Tibial artery (tissue), 4 donors: ENCODE measurements at regions not wholly inside any gene's neighbourhood (a gene's known extent, or its start where the extent isn't known, plus 50 kb on each side); places are given as distances from the start of the nearest gene placed in this dataset.

Experiments used
- DNase-seq, 2 donors: peaks; one replicate each; pipeline ENCODE4 v3.0.0-alpha.2; 2019
- H3K27ac ChIP-seq, 2 donors: fragments of 200-600 bp; sonication (generic) in 1 of 2; 1 replicate in 1 of 2; 2 replicates in 1 of 2; pipeline ENCODE4 v1.5.1; 2018 to 2019; ENCODE audit warnings: mild to moderate bottlenecking in 1 of 2
- H3K27me3 ChIP-seq, 2 donors: fragments of 200-600 bp; sonication (generic) in 1 of 2; one replicate each; pipeline versions ENCODE4 v1.5.1 to v1.6.0; 2016 to 2019
- H3K36me3 ChIP-seq, 3 donors: fragments of 200-600 bp; sonication (generic) in 2 of 3; one replicate each; pipeline ENCODE4 v1.5.1; 2016 to 2019; ENCODE audit warnings: mild to moderate bottlenecking in 2 of 3
- H3K4me1 ChIP-seq, 4 donors: fragments of 200-600 bp; sonication (generic) in 2 of 4; 1 replicate in 3 of 4; 2 replicates in 1 of 4; pipeline ENCODE4 v1.5.1; 2016 to 2019
- H3K4me3 ChIP-seq, 2 donors: fragments of 200-600 bp; sonication (generic) in 1 of 2; 1 replicate in 1 of 2; 2 replicates in 1 of 2; pipeline ENCODE4 v1.5.1; 2018 to 2019; ENCODE audit warnings: mild to moderate bottlenecking in 2 of 2
- H3K9me3 ChIP-seq, 3 donors: fragments of 200-600 bp; sonication (generic) in 1 of 3; one replicate each; pipeline ENCODE4 v1.5.1; 2016 to 2019
- intact Hi-C: fragments of 100-400 bp; cut with DNase I; formaldehyde crosslinking; loops from one replicate; pipeline ENCODE4 v1.15.0; 2023; ENCODE audit warnings: low total_unique reads
- TF ChIP-seq, protein P1 (sequence below), 2 experiments: fragments of 200-600 bp in 1 of 2; fragments of 450-650 bp in 1 of 2; IDR thresholded peaks; one replicate each; pipeline ENCODE4 v1.5.1; 2017 to 2019; ENCODE audit warnings: antibody characterized with exemption in 2 of 2, mild to moderate bottlenecking in 1 of 2, moderate library complexity in 1 of 2

- H3K4me1 ChIP-seq = no peaks in the 10 kb centered on the region
- H3K27ac ChIP-seq = no peak overlapping the region
- H3K27me3 ChIP-seq = no peaks in the 10 kb centered on the region
- TF ChIP-seq, protein P1, sequence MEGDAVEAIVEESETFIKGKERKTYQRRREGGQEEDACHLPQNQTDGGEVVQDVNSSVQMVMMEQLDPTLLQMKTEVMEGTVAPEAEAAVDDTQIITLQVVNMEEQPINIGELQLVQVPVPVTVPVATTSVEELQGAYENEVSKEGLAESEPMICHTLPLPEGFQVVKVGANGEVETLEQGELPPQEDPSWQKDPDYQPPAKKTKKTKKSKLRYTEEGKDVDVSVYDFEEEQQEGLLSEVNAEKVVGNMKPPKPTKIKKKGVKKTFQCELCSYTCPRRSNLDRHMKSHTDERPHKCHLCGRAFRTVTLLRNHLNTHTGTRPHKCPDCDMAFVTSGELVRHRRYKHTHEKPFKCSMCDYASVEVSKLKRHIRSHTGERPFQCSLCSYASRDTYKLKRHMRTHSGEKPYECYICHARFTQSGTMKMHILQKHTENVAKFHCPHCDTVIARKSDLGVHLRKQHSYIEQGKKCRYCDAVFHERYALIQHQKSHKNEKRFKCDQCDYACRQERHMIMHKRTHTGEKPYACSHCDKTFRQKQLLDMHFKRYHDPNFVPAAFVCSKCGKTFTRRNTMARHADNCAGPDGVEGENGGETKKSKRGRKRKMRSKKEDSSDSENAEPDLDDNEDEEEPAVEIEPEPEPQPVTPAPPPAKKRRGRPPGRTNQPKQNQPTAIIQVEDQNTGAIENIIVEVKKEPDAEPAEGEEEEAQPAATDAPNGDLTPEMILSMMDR (IDR thresholded peaks at IDR 0.05) = no peak
- DNase-seq = no peak
- H3K9me3 ChIP-seq = no peaks in the 10 kb centered on the region
- no peak overlapping the region for H3K4me3 ChIP-seq
- no peaks in the 10 kb centered on the region for H3K36me3 ChIP-seq
- intact Hi-C loops = no loop called here
Observed at GRCh38 chr4:167779864-167780263, 312.5 kb upstream of the ANXA10 start.

DNA sequence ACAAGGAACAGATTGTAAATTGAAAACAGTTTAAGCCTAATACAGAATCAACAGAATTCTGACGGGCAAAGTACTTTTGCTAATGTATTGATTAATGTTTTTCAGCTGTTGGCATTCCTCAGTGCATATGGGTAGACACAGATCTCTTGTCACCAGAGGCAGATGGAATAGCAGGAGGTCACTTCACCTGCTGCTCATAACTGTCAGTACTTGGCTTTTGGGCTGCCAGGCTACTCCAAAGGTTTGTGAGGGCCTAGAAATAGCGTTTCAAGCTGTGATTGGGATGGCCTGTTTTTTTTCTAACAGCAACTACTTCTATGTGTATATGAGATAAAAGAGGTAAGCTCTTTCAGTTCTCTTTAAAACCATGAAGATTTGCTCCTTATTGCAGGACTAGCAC, 307.5 kb upstream of the ANXA10 start:
- no peak for DNase-seq
- Histone ChIP-seq H3K36me3 (no peaks in the 10 kb centered on the region), H3K4me3 (no peak overlapping the region), H3K27me3 (no peaks in the 10 kb centered on the region), H3K9me3 (no peaks in the 10 kb centered on the region), H3K4me1 (no peaks in the 10 kb centered on the region), H3K27ac (no peak overlapping the region)
- TF ChIP-seq, protein P1 (IDR thresholded peaks at IDR 0.05) = no peak
- intact Hi-C loops = no loop called here

GRCh38 chr4:167785523-167785922, 306.8 kb upstream of the ANXA10 start:
- Histone ChIP-seq H3K4me1 (no peaks in the 10 kb centered on the region), H3K4me3 (no peak overlapping the region), H3K27me3 (no peaks in the 10 kb centered on the region), H3K36me3 (no peaks in the 10 kb centered on the region), H3K9me3 (no peaks in the 10 kb centered on the region), H3K27ac (no peak overlapping the region)
- no peak for DNase-seq
- intact Hi-C loops = no loop called here
- TF ChIP-seq, protein P1 (IDR thresholded peaks at IDR 0.05) = no peak

DNA sequence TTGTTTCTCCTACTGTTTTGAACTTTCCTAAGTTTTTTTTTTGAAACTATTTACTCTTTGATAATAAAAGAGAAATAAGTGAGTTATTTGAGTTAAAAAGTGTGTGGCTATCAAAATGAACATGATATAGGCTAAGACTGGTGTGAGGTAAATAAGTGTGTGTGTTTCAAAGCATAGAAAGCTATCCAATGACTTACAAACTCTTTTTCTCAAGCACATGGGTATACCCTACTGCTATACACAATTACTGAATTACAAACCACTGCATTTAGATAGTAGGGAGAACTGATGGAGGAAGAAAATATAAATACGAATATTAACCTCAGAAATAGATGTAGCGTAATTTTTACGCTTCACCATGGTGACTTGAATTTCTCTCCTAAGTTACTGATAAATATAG, 305.8 kb upstream of the ANXA10 start:
- DNase-seq = no peak
- Histone ChIP-seq H3K4me1 (no peaks in the 10 kb centered on the region), H3K4me3 (no peak overlapping the region), H3K9me3 (no peaks in the 10 kb centered on the region), H3K27me3 (no peaks in the 10 kb centered on the region), H3K36me3 (no peaks in the 10 kb centered on the region), H3K27ac (no peak overlapping the region)
- intact Hi-C loops = no loop called here
- TF ChIP-seq, protein P1 (IDR thresholded peaks at IDR 0.05) = no peak

GRCh38 chr4:167787231-167787630, 305.1 kb upstream of the ANXA10 start:
- Histone ChIP-seq H3K27me3 (no peaks in the 10 kb centered on the region), H3K4me1 (no peaks in the 10 kb centered on the region), H3K27ac (no peak overlapping the region), H3K9me3 (no peaks in the 10 kb centered on the region), H3K36me3 (no peaks in the 10 kb centered on the region), H3K4me3 (no peak overlapping the region)
- no peak for DNase-seq
- TF ChIP-seq, protein P1 (IDR thresholded peaks at IDR 0.05) = no peak
- intact Hi-C loops = no loop called here
